ENCODE measurements at regions not wholly inside any gene's neighbourhood (a gene's known extent, or its start where the extent isn't known, plus 50 kb on each side); places are given as distances from the start of the nearest gene placed in this dataset.

DNA sequence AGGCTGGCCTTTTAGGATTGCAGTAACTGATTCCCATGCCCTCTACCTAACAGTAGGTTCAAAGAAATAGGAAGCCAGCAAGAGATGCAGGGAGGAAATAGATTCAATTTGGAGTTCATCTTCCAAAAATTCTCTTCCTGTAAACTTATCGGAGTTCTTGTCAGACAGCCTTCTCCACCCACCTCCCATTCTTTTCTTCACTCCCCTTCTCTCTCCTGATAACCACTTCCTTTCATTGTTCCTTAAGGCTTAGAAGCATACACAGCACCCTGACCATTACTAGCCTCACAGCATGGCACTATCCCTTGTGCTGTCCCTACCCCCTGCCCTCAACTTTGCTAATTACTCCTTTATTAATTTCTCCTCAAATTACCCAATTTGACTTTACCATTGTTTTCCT, 130.4 kb upstream of the ADAMTS9 start:
- Mint-ChIP-seq H3K27me3 (ENCODE audit: low read depth) (no peaks in the 10 kb centered on the region), H3K4me3 (no peak overlapping the region), H3K4me1 (ENCODE audit: low read depth) (no peaks in the 10 kb centered on the region), H3K27ac (no peak overlapping the region), H3K9me3 (ENCODE audit: insufficient read depth) (no peaks in the 10 kb centered on the region), H3K36me3 (ENCODE audit: low read depth) (no peaks in the 10 kb centered on the region)
- no peak for DNase-seq
- POLR2A ChIA-PET = no interaction called here
- no peak for ATAC-seq
- CTCF ChIA-PET = no interaction called here

DNA sequence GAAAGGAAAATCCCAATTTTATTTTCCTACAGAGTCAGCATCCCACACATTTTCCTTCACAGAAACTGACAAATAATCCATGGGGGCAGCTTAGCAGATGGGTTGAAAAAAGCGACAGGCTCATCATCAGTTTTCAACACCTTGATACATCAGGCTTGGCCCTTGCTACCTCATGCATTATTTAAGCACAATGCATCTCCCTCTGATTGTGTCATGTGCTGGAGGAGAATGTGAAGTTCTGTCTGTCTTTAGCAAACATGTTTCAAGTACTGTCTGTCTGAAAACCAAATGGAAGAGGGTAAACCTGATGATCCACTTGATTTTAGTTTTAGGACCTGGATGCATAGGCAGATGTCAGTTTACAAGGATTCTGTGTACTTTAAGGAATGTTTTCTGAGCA, 128.6 kb upstream of the ADAMTS9 start:
- POLR2A ChIA-PET = no interaction called here
- Mint-ChIP-seq H3K4me3 (no peak overlapping the region), H3K27ac (no peak overlapping the region), H3K9me3 (ENCODE audit: insufficient read depth) (no peaks in the 10 kb centered on the region), H3K27me3 (ENCODE audit: low read depth) (no peaks in the 10 kb centered on the region), H3K36me3 (ENCODE audit: low read depth) (no peaks in the 10 kb centered on the region), H3K4me1 (ENCODE audit: low read depth) (no peaks in the 10 kb centered on the region)
- ATAC-seq (no peak), DNase-seq (no peak)
- CTCF ChIA-PET = no interaction called here

DNA sequence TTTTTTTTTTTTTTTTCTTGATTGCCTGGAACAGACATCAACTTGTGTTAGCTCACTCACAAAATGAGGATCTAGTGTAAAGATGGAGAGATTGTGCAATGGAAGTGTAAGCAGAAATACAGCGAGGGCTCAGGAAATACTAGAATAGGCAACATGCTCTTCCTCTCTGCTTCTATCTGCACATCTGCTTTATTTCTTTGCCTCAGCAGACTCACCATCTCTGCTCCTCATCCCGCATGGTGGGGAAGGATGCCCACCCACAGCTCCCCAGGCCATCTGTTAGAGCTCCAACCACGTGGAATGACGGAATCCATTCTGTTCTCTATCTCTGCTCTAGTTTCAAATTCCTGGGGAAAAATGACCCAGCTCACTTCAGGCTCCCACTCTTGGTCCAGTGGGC, 128.0 kb upstream of the ADAMTS9 start:
- Mint-ChIP-seq H3K27me3 (ENCODE audit: low read depth) (no peaks in the 10 kb centered on the region), H3K27ac (no peak overlapping the region), H3K4me1 (ENCODE audit: low read depth) (no peaks in the 10 kb centered on the region), H3K9me3 (ENCODE audit: insufficient read depth) (no peaks in the 10 kb centered on the region), H3K36me3 (ENCODE audit: low read depth) (no peaks in the 10 kb centered on the region), H3K4me3 (no peak overlapping the region)
- DNase-seq = no peak
- ChIA-PET POLR2A (no interaction called here), CTCF (no interaction called here)
- no peak for ATAC-seq

DNA sequence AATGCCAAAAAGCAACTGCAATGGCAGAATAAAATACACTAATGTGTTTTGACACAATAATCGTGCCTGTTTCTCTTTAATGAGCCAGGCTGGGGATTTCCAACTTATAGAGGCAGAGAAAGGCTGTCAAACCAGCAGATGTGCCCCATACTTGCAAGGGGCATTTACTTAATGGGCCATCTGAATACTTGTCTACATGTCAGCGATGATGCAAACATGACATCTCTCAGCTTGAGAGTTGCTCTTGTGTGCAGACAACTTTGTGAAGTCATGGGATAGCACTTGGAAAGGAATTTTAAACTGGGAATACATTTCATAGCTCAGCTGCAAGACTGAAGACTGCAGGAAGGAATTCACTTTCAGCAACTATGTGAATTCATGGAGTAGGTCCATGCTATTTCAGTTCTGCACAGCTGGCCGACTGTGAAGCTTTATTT, 127.4 kb upstream of the ADAMTS9 start:
- H3K4me1 Mint-ChIP-seq (ENCODE audit: low read depth) = no peaks in the 10 kb centered on the region
- ChIA-PET CTCF (no interaction called here), POLR2A (no interaction called here)
- ATAC-seq = no peak
- H3K9me3 Mint-ChIP-seq (ENCODE audit: insufficient read depth) = no peaks in the 10 kb centered on the region
- DNase-seq = no peak
- H3K27ac Mint-ChIP-seq = no peak overlapping the region
- no peaks in the 10 kb centered on the region for H3K27me3 Mint-ChIP-seq (ENCODE audit: low read depth)
- H3K4me3 Mint-ChIP-seq = no peak overlapping the region
- H3K36me3 Mint-ChIP-seq (ENCODE audit: low read depth) = no peaks in the 10 kb centered on the region

DNA sequence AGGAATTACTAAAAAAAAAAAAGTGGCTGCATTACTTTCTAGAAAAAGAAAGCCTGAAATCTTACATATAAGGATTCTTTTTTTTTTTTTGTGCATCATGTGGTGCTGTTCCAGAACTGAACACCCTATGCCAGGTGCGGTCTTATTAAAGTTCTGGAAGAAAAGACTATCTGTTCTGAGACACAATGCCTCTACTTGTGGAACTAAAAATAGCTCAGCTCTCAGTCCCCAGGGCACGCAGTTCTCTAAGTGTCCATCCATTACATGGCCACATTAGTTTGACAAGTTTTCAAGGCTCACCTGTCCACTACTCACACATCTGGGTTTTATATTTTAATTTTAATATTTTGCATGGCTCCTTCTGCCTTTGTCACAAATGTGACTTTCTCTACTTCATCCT, 126.6 kb upstream of the ADAMTS9 start:
- CTCF ChIA-PET = no interaction called here
- no peak overlapping the region for H3K27ac Mint-ChIP-seq
- no peaks in the 10 kb centered on the region for H3K4me1 Mint-ChIP-seq (ENCODE audit: low read depth)
- H3K36me3 Mint-ChIP-seq (ENCODE audit: low read depth) = no peaks in the 10 kb centered on the region
- no peak for DNase-seq
- no peaks in the 10 kb centered on the region for H3K27me3 Mint-ChIP-seq (ENCODE audit: low read depth)
- H3K9me3 Mint-ChIP-seq (ENCODE audit: insufficient read depth) = no peaks in the 10 kb centered on the region
- POLR2A ChIA-PET = no interaction called here
- H3K4me3 Mint-ChIP-seq = no peak overlapping the region
- no peak for ATAC-seq

DNA sequence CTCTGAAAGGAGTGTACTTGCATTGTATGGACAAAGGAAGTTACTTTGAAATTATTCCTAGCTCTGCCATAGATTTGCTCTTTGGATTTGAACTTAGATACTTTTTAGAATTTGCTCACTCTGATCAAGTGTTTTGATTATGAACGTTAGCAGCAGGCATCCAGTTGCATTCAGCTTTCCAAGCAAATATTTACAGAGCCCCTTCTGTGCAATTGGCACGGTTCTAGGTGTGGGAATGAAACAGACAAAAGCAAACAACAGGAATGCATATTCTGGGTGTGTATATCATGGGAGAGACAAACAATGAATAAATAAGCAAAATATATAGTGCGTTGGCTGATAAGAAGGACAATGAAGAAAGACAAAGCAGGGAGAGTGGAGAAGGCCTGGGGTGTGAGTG, 125.5 kb upstream of the ADAMTS9 start:
- Mint-ChIP-seq H3K9me3 (ENCODE audit: insufficient read depth) (no peaks in the 10 kb centered on the region), H3K4me3 (no peak overlapping the region), H3K36me3 (ENCODE audit: low read depth) (no peaks in the 10 kb centered on the region), H3K27me3 (ENCODE audit: low read depth) (no peaks in the 10 kb centered on the region), H3K4me1 (ENCODE audit: low read depth) (no peaks in the 10 kb centered on the region), H3K27ac (no peak overlapping the region)
- DNase-seq (no peak), ATAC-seq (no peak)
- ChIA-PET POLR2A (no interaction called here), CTCF (no interaction called here)

DNA sequence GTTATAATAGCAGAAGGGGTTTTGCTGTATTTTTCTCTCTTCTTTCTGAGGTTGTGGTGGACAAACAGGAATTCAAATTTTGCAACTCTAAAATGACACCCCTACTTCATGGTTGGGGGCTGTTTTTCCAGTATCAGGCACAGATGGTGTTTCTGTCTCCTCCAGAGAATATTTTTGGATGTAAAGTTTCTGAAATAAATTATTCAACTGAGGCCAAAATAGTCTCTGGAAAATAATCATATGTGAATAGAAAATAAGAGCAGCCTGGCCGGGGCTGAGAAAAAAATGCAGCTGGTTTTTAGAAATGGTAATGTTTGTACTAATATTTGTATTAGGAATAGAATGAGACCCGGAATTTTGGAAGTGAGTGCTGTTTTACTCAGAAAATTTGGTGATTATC, 121.3 kb upstream of the ADAMTS9 start:
- no peaks in the 10 kb centered on the region for H3K36me3 Mint-ChIP-seq (ENCODE audit: low read depth)
- ChIA-PET CTCF (interaction anchor here (0.6 kb wide), 1 partner anchor 1717 kb away, joined by 3 read pairs; no protein-coding TSS in a partner anchor), POLR2A (no interaction called here)
- DNase-seq (no peak), ATAC-seq (no peak)
- H3K4me3 Mint-ChIP-seq = no peak overlapping the region
- no peak overlapping the region for H3K27ac Mint-ChIP-seq
- no peaks in the 10 kb centered on the region for H3K27me3 Mint-ChIP-seq (ENCODE audit: low read depth)
- H3K4me1 Mint-ChIP-seq (ENCODE audit: low read depth) = no peaks in the 10 kb centered on the region
- H3K9me3 Mint-ChIP-seq (ENCODE audit: insufficient read depth) = no peaks in the 10 kb centered on the region

DNA sequence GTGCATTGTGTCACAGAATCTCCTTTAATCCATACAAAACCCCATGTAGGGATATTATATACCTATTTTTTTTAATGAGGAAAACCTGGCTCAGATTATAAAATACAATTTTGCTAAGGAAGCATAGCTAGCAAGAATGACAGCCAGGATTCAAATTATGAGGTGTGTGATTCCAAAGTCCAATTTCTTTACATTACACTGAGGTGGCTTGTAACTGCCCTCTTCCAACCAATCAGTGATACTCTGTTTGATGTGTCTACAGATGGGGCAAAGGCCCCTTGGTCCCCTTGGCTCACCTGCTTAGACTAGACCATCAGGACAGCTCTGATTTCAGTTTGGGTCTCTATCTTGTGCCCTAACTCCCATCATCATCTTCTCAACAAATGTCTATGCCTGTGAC, 120.3 kb upstream of the ADAMTS9 start:
- POLR2A ChIA-PET = no interaction called here
- no peak overlapping the region for H3K27ac Mint-ChIP-seq
- H3K27me3 Mint-ChIP-seq (ENCODE audit: low read depth) = no peaks in the 10 kb centered on the region
- ATAC-seq = no peak
- no peak overlapping the region for H3K4me3 Mint-ChIP-seq
- H3K36me3 Mint-ChIP-seq (ENCODE audit: low read depth) = no peaks in the 10 kb centered on the region
- CTCF ChIA-PET = no interaction called here
- H3K4me1 Mint-ChIP-seq (ENCODE audit: low read depth) = no peaks in the 10 kb centered on the region
- no peak for DNase-seq
- H3K9me3 Mint-ChIP-seq (ENCODE audit: insufficient read depth) = no peaks in the 10 kb centered on the region

DNA sequence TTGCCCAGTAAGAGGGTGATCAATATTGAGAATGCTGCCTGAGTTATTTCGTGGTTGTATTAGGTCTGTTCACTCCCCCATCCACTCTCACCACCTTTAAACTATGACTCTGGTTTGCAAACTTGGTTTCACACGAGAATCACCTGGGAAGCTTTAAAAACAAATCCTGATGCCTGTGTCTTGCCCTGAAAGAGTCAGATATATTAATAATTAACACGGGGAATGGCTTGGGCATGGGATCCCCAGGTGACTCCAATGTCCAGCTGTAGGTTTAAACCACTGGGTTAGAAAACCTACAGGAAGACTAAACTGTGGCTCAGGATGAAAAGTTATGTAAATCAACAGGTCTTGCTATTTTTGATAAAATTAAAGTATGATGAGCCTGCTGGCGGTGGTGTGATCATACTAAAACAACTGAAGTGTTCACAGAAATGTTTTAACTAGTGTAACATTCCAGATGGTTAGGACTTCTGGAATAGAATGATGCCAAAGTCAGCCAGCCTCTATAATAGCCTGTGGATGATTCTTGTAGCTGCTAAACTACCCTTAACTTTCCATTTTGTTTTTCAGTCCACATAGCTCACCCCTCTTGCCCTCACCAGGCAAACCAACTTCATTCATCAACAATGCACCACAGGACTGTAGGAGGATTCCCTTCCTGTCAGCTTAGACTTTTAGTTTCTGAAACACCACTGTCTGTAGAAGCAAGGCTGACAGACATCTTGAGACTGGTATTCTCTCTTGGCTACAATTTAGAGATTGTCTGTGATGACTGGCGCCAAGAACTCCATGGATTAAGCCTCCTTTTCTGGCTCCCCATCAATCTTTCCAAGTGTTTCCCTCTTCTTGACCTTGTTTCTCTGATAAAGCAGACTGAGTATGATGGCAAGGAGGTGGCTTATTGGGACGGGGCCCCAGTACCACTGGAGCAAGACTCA, 119.1 kb upstream of the ADAMTS9 start:
- Mint-ChIP-seq H3K9me3 (ENCODE audit: insufficient read depth) (no peaks in the 10 kb centered on the region), H3K27me3 (ENCODE audit: low read depth) (no peaks in the 10 kb centered on the region), H3K27ac (no peak overlapping the region), H3K36me3 (ENCODE audit: low read depth) (no peaks in the 10 kb centered on the region), H3K4me1 (ENCODE audit: low read depth) (no peaks in the 10 kb centered on the region), H3K4me3 (no peak overlapping the region)
- CTCF ChIA-PET = no interaction called here
- ATAC-seq (no peak), DNase-seq (no peak)
- POLR2A ChIA-PET = no interaction called here

DNA sequence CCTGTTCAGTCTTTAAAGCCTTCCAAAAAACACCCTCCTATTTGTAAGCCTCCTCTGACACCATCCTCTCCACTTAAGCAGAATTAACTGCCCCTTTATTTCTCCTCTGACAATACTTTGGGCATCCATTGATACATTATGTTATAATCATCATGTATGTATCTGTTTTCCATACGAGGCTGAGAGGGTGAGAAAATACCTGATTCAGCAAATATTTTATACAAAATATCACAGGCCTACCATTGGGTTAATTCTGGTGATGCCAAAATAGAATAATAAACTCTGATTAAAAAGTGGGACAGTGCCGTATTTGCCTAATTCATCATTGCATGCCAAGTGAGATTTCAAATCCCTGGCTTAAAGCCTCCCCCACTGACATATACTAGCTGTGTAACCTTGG, 118.2 kb upstream of the ADAMTS9 start:
- ATAC-seq (no peak), DNase-seq (no peak)
- POLR2A ChIA-PET = no interaction called here
- Mint-ChIP-seq H3K4me3 (no peak overlapping the region), H3K27ac (no peak overlapping the region), H3K4me1 (ENCODE audit: low read depth) (no peaks in the 10 kb centered on the region), H3K27me3 (ENCODE audit: low read depth) (no peaks in the 10 kb centered on the region), H3K36me3 (ENCODE audit: low read depth) (no peaks in the 10 kb centered on the region), H3K9me3 (ENCODE audit: insufficient read depth) (no peaks in the 10 kb centered on the region)
- CTCF ChIA-PET = no interaction called here

DNA sequence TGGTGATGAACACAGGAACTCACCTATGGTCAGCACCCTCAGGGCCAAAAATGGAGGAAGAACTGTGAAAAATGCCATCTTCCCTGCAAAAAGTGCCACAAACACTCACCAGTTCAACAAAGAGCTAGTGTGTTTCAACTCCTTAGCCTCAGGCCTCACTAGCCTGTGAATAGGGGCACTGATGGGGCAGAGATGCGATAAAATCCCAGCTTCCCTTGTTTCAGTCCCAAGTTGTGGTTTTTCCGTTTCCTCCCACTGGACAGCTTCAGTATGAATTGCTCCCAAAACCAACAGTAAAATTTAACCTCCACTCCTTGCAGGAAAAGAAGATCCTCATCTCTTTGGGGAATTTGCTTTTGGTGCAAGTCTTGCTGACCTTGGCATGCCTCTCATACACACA, 117.4 kb upstream of the ADAMTS9 start:
- POLR2A ChIA-PET = no interaction called here
- Mint-ChIP-seq H3K27ac (no peak overlapping the region), H3K9me3 (ENCODE audit: insufficient read depth) (no peaks in the 10 kb centered on the region), H3K4me3 (no peak overlapping the region), H3K36me3 (ENCODE audit: low read depth) (no peaks in the 10 kb centered on the region), H3K4me1 (ENCODE audit: low read depth) (no peaks in the 10 kb centered on the region), H3K27me3 (ENCODE audit: low read depth) (no peaks in the 10 kb centered on the region)
- DNase-seq = no peak
- no peak for ATAC-seq
- CTCF ChIA-PET = no interaction called here

DNA sequence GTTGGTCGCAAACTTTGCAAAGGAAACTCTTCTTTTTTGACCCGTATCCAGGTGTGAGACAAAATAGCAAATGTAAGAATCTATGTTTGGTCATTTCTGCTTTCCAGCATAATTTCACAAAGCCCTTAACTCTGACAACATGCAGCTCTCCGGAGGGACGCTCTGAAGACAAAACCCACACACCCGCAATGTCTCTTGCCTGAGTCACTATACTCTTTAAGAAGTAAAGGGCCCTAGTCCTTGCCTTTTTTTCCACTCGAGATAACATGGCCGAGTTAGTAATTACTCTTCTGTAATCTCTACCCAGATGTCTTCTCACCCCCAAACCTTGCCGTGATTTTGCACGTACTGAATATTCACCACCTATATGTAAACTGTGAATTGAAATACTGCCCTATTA, 115.7 kb upstream of the ADAMTS9 start:
- POLR2A ChIA-PET = no interaction called here
- ATAC-seq = no peak
- no peaks in the 10 kb centered on the region for H3K27me3 Mint-ChIP-seq (ENCODE audit: low read depth)

DNA sequence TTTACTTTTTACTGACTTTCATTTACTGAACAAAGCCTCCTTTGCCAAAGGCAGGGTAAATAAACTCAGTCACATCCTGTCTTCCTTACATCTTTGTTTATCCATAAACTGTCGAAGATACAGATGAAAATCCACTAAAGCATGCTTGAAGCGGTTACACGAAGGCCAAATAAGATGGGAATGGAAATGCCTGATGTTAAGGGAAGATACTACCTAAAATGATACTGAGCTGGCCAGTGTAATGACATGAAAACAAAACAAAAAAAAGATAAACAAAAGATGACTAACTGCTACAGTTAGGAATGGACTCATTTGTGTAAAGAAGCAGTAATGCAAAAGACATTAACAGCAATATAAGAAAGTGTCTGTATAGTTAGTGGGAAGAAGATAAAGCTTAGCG, 114.7 kb upstream of the ADAMTS9 start:
- no peaks in the 10 kb centered on the region for H3K36me3 Mint-ChIP-seq (ENCODE audit: low read depth)

More for the DNA sequence above, 115.7 kb upstream of the ADAMTS9 start:
- CTCF ChIA-PET = no interaction called here
- no peaks in the 10 kb centered on the region for H3K9me3 Mint-ChIP-seq (ENCODE audit: insufficient read depth)
- no peak for DNase-seq
- no peak overlapping the region for H3K27ac Mint-ChIP-seq
- H3K4me3 Mint-ChIP-seq = no peak overlapping the region
- H3K36me3 Mint-ChIP-seq (ENCODE audit: low read depth) = no peaks in the 10 kb centered on the region
- no peaks in the 10 kb centered on the region for H3K4me1 Mint-ChIP-seq (ENCODE audit: low read depth)

More for the DNA sequence above, 114.7 kb upstream of the ADAMTS9 start:
- DNase-seq = no peak
- CTCF ChIA-PET = no interaction called here
- Mint-ChIP-seq H3K4me3 (no peak overlapping the region), H3K9me3 (ENCODE audit: insufficient read depth) (no peaks in the 10 kb centered on the region), H3K4me1 (ENCODE audit: low read depth) (no peaks in the 10 kb centered on the region), H3K27me3 (ENCODE audit: low read depth) (no peaks in the 10 kb centered on the region), H3K27ac (no peak overlapping the region)
- no peak for ATAC-seq
- POLR2A ChIA-PET = no interaction called here

Measured in activated CD8-positive, alpha-beta T cell treated with anti-CD3 and anti-CD28 coated beads, Interleukin-2, amount 10 ng/mL, durations not matched to agents 7 days and 5 days (primary cell).